DOHH2 (cell line): ENCODE measurements at regions not wholly inside any gene's neighbourhood (a gene's known extent, or its start where the extent isn't known, plus 50 kb on each side); places are given as distances from the start of the nearest gene placed in this dataset.

Experiments used
- H3F3A ChIP-seq: fragments of 200-600 bp; sonication (generic), shearing (Covaris generic); 2 replicates; pipeline ENCODE4 v1.6.0; 2016; ENCODE audit warnings: antibody characterized with exemption, mild to moderate bottlenecking; ENCODE audit not compliant: control insufficient read depth, insufficient read depth
- H3K27ac ChIP-seq: fragments of 200-600 bp; sonication (generic); 2 replicates; pipeline ENCODE4 v1.5.1; 2014; ENCODE audit warnings: low read depth, mild to moderate bottlenecking, low read length, moderate library complexity
- H3K27me3 ChIP-seq: fragments of 200-600 bp; sonication (generic); 2 replicates; pipeline ENCODE4 v1.6.1; 2014; ENCODE audit warnings: mild to moderate bottlenecking, low read length, mixed read lengths; ENCODE audit not compliant: control insufficient read depth
- H3K36me3 ChIP-seq: fragments of 200-600 bp; sonication (generic); 2 replicates; pipeline ENCODE4 v1.6.1; 2014; ENCODE audit warnings: mild to moderate bottlenecking, low read length, moderate library complexity, mixed read lengths; ENCODE audit not compliant: control insufficient read depth
- H3K4me1 ChIP-seq: fragments of 200-600 bp; sonication (generic); 2 replicates; pipeline ENCODE4 v1.6.1; 2014; ENCODE audit warnings: mild to moderate bottlenecking, low read length, mixed read lengths; ENCODE audit not compliant: control insufficient read depth
- H3K4me2 ChIP-seq: fragments of 200-600 bp; sonication (generic); 2 replicates; pipeline ENCODE4 v1.6.0; 2014; ENCODE audit warnings: mild to moderate bottlenecking, low read length, moderate library complexity
- H3K4me3 ChIP-seq: fragments of 200-600 bp; sonication (generic); 2 replicates; pipeline ENCODE4 v1.5.1; 2014; ENCODE audit warnings: mild to moderate bottlenecking, low read length, mixed read lengths
- H3K79me2 ChIP-seq: fragments of 200-600 bp; sonication (generic); 2 replicates; pipeline ENCODE4 v1.6.1; 2014; ENCODE audit warnings: mild to moderate bottlenecking, low read length, mixed read lengths; ENCODE audit not compliant: control insufficient read depth
- H3K9me2 ChIP-seq: fragments of 200-600 bp; sonication (generic); replicated peaks from 2 replicates; pipeline ENCODE4 v1.6.1; 2014; ENCODE audit warnings: mild to moderate bottlenecking, low read length, mixed read lengths; ENCODE audit not compliant: control insufficient read depth
- H3K9me3 ChIP-seq: fragments of 200-600 bp; sonication (generic); 2 replicates; pipeline ENCODE4 v1.6.1; 2014; ENCODE audit warnings: antibody characterized with exemption, low read length, mixed read lengths; ENCODE audit not compliant: control insufficient read depth, insufficient read depth
- H4K20me1 ChIP-seq: fragments of 200-600 bp; sonication (generic); 2 replicates; pipeline ENCODE4 v1.6.0; 2014; ENCODE audit warnings: low read depth, mild to moderate bottlenecking, antibody characterized with exemption, low read length, moderate library complexity; ENCODE audit not compliant: control insufficient read depth, insufficient read depth
- CTCF ChIP-seq: fragments of 200-600 bp; sonication (generic); IDR thresholded peaks from one replicate; pipeline ENCODE4 v1.5.1; 2014; ENCODE audit warnings: antibody characterized with exemption, mild to moderate bottlenecking, low read depth, low read length; ENCODE audit not compliant: poor library complexity, severe bottlenecking
- EZH2phosphoT487 ChIP-seq: fragments of 200-600 bp; sonication (generic); IDR thresholded peaks from 2 replicates; pipeline ENCODE4 v1.6.1; 2017; ENCODE audit warnings: borderline replicate concordance, mild to moderate bottlenecking, antibody characterized with exemption, low read length, moderate library complexity, mixed read lengths

DNA sequence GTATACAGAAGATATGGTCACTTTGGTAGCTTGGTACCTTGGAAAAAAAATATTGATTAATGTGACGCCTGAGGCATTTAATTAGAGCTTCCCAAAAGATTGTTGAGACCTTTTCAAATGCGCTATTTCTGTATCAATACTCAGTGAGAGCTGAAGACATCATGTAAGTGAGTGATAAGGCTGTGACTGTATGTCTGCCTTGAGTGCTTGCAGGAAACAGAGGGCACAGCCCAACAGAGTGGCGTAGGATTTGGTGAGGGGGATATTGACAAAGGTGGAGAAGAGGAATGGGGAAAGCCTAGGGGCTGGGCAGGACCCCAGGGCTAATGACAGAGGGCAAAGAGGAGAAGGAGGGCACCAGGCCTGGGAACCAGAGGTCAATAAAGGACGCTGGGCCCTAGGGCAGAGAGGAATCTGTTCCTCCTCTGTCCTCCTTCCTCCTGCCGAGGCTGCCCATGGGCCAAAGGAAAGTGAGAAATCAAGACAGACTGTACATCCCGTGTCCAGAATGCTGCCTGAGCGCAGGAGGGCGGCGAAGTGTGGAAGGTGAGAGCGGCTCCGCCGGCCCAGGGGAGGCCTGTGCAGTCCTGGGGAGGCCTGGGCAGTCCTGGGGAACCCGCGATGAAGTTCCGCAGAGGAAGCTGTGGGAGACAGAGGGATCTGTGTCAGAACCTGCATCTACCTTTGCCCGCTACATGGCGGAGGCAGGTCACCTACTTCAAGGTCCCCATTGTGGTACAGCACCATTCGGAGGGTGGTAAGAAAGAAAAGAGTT lies 228.6 kb upstream of the PIEZO2 start:
- no peaks in the 10 kb centered on the region for H3K27me3 ChIP-seq
- no peaks in the 10 kb centered on the region for H3K4me1 ChIP-seq
- no peak overlapping the region for H3K4me3 ChIP-seq
- H3K79me2 ChIP-seq = no peaks in the 10 kb centered on the region
- TF ChIP-seq EZH2phosphoT487 (no peak), CTCF (no peak)
- no peaks in the 10 kb centered on the region for H4K20me1 ChIP-seq
- H3K9me3 ChIP-seq = no peaks in the 10 kb centered on the region
- H3K4me2 ChIP-seq = no peak overlapping the region
- H3K9me2 ChIP-seq = no peaks in the 10 kb centered on the region
- no peak overlapping the region for H3K27ac ChIP-seq
- H3F3A ChIP-seq = no peaks in the 10 kb centered on the region
- H3K36me3 ChIP-seq = no peaks in the 10 kb centered on the region

GRCh38 chr18:11372163-11372562 lies 222.8 kb upstream of the PIEZO2 start:
- H3K9me3 ChIP-seq = no peaks in the 10 kb centered on the region
- no peaks in the 10 kb centered on the region for H4K20me1 ChIP-seq
- no peaks in the 10 kb centered on the region for H3F3A ChIP-seq
- no peaks in the 10 kb centered on the region for H3K4me1 ChIP-seq
- H3K36me3 ChIP-seq = no peaks in the 10 kb centered on the region
- H3K4me3 ChIP-seq = no peak overlapping the region
- no peak overlapping the region for H3K27ac ChIP-seq
- TF ChIP-seq CTCF = no peak
- TF ChIP-seq EZH2phosphoT487 = no peak
- H3K9me2 ChIP-seq = no peaks in the 10 kb centered on the region
- H3K27me3 ChIP-seq = no peaks in the 10 kb centered on the region
- H3K4me2 ChIP-seq = no peak overlapping the region
- no peaks in the 10 kb centered on the region for H3K79me2 ChIP-seq

GRCh38 chr18:11369556-11369955 lies 220.2 kb upstream of the PIEZO2 start:
- Histone ChIP-seq H3K36me3 (no peaks in the 10 kb centered on the region), H3K9me2 (no peaks in the 10 kb centered on the region), H3K27me3 (0 out of 2 replicates have a peak, but pooled peaks cover 3% of the 10 kb centered on the region), H4K20me1 (no peaks in the 10 kb centered on the region), H3K4me3 (no peak overlapping the region), H3F3A (no peaks in the 10 kb centered on the region), H3K9me3 (no peaks in the 10 kb centered on the region), H3K27ac (no peak overlapping the region), H3K4me2 (no peak overlapping the region), H3K4me1 (no peaks in the 10 kb centered on the region), H3K79me2 (no peaks in the 10 kb centered on the region)
- TF ChIP-seq CTCF (no peak), EZH2phosphoT487 (no peak)
